NCI-H2196 treated with DMSO at 0.1 percent for 48 hours (cell line): ENCODE measurements at regions not wholly inside any gene's neighbourhood (a gene's known extent, or its start where the extent isn't known, plus 50 kb on each side); places are given as distances from the start of the nearest gene placed in this dataset.
"Not testable (repeated sequence)": the region's sequence is repeated elsewhere in the genome, so short reads cannot be mapped to it uniquely, and the experiment has no call there.

Experiments used
- DNase-seq: peaks from one replicate; lab custom pipeline; 2025; ENCODE audit not compliant: unreplicated experiment; lab: John Stamatoyannopoulos, UW

DNA sequence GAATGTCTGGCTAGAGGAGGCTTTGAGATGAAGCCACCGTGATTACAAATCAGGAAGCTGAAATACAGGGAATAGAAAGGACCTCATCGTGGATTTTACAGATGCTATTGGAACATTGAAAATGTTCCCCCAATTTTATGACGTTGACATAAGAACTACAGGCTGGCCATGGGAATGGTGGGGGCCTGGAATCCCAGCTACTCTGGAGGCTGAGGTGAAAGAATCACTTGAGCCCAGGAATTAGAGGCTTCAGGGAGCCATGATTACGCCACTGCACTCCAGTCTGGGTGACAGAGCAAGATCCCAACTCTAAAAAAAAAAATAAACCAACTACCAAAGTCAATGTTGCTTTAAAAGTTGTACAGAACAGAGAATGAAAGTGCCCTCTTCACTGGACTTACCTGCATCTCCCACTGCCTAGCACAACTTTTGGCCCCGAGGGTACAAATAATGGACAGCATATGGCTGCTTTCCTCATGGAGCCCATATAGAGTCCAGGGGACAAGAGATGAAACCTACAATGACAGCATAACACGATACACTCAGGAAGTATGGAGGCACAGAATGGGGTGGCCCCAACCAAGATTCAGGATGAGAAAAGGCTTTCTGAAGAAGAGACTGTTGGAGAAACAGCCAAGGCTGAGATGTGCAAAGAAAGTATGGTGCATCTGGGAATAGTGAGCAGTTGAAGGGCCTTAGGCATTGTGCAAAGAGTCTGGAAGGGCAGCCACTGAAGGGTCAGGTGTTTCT lies 254.8 kb downstream of the MYCN start:
- no peak for DNase-seq

DNA sequence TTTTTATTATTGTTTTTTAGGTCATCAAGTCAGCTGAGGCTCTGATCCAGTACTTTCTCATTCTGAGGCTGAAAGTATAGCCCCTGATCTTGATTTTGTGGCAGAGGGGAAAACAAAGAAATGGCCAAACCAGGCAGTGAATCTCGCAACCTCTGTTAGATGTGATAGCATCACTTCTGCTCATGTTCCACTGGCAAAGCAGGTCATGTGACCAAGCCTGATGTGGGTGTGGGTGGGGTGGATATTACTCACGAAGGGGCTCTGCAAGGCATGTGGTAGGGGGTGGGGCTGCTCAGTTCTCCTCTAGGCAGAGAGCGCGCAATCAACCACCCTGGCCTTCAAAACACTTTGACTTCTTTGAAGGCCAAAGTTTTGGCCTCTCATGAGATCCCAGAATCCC lies 254.2 kb downstream of the MYCN start:
- DNase-seq: no peak

DNA sequence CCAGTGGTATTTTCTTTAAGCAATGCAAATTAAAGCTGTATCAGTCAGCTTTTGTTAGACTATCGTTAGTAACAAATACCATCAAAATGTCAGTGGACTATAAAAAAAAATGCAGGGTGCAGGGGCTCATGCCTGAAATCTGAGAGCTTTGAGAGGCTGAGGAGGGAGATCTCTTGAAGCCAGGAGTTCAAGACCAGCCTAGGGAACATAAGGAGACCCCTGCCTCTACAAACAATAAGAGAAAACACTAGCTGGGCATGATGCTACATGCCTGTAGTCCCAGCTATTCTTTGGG lies 253.7 kb downstream of the MYCN start:
- DNase-seq: no peak

DNA sequence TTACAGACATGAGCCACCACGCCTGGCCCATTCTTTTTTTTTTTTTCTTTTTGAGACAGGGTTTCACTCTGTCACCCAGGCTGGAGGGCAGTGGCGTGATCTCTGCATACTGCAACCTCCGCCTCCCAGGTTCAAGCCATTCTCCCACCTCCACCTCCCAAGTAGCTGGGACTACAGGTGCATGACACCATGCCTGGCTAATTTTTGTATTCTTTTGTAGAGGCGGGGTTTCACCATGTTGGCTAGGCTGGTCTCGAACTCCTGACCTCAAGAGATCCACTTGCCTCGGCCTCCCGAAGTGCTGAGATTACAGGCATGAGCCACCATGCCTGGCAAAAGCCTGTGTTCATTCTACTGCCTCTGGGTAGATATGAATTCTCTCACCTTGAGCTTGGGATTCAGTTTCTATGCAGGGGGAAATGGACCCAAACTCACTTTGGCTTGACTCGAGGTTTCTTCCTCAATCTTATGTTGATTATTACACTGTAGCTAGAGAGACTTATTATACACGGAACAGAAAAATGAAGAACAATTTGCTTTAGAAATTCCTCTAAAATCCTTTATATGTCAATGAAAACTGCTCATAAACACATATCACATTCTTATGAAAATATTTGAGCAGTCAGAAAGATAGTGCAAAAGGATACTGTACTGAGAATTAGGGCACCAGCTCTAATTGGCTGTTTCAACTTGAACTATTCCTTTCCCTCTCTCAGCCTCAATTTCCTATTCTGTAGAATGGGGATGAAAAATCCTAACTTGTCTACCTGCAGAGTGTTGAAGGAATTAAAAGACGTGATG lies 252.3 kb downstream of the MYCN start:
- DNase-seq: no peak

DNA sequence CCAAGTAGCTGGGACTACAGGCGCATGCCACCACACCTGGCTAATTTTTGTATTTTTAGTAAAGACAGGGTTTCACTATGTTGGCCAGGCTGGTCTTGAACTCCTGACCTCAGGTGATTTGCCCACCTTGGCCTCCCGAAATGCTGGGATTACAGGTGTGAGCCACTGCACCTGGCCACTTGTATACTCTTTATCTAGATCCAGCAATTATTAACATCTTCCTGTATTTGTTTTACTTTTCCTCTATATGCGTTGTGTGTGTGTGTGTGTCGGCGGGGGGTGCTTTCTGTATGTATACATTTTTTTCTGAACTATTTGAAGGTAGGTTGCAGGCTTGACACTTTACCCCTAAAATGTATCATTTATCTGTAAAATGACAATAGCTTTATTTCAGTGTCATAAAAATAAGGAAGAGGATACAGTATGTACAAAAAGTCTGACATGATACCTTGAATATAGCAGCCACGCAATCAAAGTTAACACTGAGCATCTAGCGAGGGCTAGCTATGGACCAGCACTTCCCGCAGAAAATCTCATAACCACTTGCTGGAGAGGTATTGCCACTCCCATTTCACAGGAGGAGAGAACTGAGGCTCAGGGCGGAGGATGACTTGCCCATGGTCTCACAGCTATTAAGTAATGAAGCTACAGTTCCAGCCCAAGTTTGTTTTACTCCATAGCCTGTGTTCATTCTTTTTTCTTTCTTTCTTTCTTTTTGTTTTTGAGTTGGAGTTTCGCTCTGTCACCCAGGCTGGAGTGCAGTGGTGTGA lies 251.3 kb downstream of the MYCN start:
- no peak for DNase-seq

DNA sequence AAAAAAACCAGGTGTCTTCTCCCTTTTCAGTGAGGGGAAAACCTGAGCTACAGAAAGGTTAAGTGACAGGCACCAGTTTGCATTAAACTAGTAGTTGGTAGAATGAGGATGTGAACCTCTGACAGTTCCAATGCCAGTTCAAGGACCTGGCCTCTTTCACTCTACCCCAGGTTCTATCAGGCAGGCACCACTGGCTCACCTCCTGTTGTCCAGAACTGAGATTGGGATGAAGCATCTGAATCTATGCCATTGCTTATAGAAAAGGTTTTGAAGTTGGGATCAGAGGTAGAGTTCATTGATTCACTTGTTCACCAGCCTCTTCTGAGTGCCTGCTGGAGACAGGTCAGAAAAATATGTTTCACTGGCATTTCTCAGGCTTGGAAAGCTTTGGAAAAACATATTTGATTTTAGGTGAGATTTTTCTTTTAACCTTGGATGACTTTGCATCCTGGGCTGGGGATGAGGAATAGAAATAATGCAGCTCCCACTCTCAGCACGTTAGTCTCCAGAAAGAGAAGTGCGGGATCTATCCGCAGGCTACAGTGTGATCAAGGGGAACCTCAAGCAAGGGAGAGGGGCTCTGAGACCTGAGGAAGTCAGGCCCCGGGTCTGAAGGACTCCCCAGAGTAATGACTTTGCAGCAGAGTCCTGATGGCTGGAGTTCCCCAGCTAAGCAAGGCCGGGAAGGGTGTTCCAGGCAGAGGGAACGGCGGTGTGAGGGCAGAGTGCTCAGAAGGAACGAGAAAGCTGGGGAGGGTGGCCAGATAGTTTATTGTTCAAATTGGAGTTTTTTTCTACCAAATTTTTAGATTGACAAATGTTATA lies 250.3 kb downstream of the MYCN start:
- no peak for DNase-seq

DNA sequence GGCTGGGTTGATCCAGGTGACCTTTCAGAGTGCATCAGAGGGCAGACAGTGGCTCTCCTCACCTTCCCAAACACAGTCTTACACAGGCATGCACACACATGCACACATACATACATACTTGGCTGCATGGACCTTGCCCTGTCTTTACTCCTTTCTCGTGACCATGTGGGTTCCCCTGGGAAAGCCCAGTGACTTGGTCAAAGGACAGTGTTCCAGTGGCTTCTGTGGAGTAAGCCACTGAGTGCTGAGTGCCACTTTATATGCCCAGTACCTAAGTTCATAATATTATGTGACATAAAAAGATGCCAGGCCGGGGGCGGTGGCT lies 249.4 kb downstream of the MYCN start:
- no peak for DNase-seq

DNA sequence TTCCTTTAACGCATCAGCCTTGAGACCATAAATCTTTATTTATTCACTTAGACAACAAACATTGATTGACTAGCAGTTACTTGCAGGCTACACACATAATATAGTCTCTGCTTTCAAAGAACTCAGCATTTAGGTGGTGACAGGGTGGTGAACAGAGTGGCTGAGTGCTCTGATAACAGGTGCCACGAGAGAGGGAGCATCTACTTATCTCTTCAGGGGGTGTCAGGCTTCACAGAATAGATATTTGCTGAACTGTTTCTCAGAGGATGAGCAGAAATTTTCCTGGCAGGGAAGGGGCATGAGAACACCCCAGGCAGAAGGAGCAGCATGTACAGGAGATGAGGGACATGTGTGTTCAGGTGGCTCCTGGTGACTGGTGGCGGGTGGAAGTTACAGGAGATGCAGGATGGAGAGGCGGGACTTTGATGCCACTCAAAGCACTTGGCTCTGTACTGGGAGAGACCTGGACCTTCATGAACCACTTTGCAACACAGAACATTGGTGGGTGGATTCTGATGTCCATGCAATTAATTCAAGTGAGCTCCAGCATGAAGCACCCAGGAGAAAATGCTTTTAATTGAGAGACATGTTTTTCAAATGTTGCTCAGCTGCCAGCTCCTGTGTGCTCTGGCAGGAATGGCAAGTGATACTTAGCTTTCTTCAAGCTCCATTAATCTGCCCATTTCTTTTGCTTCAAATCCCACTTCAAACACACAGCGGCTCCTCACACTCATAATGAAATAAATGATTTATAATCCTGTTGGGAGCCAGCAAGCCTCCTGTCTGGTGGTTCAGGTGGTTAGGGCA lies 248.9 kb downstream of the MYCN start:
- DNase-seq: no peak

DNA sequence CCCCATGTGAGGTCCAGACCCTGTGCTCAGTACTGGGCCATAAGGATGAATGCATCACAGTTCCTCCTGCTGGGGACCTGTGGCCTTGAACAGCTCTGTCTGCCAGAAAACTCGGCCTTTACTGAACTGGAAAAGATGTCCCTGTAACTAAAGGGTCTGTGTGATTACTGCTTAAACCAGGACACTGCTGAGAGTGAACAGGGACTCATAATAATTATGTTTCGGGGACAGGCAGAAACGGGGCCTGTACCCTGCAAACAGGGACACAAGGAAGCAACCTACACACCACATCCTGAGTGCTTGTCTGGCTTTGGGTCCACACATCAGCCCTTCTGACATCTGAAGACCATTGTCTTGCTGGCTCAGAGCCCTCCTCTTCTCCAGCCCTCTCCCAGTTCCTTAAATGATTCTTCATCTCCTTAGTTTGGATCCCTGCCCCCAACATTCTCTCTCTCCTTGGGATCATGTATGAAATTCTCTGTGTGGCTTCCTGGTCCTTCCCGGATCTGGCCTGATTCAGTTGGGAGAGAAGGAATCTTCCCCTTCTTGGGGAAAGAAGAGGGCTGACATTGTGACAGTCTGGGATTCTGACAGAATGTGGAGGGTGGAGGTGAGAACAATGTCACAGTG lies 248.0 kb downstream of the MYCN start:
- DNase-seq: no peak

DNA sequence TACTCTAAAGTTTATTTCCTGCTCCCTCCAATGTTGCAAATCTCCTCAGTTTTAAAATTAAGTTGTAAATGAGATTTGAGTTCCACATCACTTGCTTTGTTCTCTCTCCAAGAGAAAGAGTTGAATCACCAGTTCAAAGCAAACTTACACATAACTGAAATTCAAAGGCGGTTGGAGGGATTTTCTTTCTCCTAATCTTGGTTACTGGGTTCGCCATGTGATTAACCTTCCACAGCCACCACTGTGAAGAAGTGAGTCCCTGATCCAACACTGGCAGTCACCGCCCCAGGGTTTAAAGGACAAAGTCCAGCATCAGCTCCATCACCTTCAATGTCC lies 247.1 kb downstream of the MYCN start:
- DNase-seq: no peak

DNA sequence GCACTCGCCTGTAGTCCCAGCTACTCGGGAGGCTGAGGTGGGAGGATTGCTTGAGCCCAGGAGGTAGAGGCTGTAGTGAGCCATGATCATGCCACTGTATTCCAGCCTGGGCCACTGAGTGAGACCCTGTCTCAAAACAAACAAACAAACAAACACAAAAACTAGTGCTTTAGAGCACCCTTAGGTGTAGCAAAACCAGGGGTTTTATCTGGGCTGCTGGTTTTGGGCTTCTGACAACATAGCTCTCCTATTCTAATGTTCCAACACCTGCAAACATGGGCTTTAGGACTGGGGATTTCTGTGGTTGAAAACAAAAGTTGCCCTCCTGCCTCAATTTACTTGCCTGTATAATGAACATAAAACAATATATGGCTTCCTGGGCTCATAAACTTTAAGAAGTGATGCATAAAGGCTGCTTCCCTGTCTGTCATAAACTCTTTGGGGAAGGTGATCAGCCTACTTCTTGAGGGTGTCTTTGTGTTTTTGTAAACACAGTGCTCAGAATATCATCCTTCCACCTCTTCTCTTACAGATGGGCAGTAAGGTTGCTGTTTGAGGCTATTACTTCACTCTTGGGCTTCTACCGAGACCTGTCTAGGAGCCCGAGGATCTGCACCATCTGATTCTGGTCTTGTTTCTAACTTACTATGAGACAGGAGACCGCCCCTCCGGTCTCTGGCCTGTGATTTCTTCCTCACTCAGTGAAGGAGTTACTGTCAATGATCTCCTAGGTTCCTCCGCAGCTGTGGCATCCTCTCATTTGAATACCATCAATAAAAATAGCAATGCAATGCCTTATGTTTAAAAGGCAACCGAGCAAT lies 246.5 kb downstream of the MYCN start:
- no peak for DNase-seq

DNA sequence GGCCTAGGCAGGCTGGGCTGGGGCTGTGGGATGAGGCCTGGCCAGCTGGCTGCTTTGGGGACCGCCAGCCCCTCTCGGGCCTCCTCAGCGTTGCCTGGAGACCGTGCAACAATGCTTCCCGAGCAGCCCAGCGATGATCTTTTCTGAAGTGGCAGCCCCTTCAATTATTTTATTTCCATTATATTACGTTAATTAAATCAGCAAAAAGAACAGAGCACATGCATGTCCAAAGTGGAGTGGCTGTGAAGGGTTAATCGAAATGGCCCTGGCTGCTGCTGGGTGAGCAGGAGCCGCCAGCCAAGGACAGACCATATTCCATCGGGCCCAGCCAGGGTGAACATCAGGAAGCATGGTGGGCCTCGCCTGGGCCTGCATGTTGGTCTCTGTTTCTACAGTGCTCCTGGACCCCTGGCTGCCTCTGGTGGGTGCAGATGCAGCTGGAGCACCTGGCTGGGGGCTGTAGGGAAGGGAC lies 245.5 kb downstream of the MYCN start:
- DNase-seq: no peak

DNA sequence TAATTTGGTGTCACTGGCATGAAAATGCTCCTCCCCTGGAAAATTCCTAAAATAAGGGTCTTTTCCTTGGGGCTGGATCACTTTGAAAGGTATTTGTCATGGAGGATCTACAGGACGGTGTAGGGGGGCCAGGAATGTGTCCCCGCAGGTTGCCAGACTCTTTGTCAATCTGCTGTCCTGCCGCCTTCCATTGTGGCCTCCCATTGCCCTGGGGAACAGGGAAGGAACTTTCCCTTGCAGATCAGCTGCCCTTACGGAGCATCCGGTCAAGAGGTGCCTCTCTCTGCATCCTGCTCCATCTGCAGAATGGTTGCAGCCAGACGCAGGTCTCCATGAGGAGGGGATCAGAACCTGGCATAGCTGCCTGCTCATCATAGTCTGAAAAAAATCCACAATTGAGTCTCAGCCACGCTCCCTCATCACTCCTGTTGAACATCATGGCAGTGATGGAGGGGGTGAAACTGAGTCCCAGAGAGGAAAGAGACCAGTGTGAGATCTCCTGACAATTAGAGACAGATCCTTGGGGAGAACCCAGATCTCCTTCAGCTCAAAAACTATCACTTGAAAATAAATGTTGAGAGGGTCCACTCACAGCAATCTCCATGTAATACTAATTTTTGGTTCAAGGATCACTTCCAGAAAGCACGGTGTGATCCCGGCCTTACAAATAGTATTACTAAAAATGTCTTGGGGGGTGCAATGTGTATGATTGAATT lies 244.8 kb downstream of the MYCN start:
- DNase-seq: no peak

DNA sequence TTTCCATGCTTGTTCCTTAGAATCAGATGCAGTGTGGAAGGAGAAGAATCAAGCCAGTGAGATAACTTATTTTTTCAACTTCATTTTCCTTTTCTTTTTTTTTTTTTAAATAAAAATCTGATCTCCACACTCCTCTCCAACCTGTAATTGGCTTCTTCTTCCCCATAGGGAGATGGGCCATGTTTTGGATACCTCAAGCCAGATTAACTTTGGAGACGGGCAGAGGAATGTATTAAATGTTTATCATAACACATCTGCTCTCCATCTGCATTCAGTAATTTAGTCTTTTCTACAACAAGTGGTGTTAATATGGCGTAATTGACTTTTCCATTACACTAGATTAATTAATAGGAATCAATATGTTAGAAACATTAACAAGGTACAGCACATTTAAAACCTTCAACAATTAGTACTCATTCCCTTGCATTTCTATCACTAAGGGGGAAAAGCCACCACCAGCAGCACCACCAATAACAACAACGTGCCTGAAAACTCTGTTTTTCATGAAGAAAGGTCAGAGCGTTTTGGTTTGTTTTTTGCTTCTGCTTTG lies 244.1 kb downstream of the MYCN start:
- DNase-seq: no peak

DNA sequence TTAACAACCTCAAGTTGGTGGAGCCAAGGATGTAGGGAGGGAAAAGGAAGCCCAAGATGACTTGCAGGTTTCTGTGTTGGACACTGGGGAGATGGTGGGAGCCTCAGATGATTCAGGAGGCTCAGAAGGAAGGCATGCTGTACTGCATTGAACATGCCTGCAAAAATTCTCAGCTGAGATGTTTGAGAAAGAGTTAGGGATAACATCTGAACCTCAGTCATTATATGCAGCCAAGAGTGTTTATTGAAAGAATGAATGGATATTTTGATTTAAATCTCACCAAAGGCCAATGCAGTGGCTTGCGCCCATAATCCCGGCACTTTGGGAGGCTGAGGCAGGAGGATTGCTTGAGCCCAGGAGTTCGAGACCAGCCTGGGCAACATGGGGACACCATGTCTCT lies 243.0 kb downstream of the MYCN start:
- DNase-seq: no peak

DNA sequence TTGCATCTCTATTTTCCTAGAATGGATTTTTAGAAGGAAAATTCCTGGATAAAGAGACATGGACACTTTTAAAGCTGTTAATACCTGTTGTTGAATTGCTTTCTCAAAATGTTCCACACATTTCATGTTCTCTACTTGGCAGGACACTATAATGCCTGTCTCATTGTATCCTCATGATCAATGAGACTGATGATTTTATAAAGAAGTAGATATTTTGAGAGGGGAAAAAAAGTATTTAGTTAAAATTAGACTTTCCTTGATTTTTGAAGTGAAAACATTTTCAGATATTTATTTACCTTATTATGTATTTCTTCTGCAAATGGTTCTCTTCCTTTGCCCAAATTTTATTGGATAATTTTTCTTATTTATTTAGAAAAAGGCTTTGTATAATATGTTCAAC lies 242.5 kb downstream of the MYCN start:
- no peak for DNase-seq

DNA sequence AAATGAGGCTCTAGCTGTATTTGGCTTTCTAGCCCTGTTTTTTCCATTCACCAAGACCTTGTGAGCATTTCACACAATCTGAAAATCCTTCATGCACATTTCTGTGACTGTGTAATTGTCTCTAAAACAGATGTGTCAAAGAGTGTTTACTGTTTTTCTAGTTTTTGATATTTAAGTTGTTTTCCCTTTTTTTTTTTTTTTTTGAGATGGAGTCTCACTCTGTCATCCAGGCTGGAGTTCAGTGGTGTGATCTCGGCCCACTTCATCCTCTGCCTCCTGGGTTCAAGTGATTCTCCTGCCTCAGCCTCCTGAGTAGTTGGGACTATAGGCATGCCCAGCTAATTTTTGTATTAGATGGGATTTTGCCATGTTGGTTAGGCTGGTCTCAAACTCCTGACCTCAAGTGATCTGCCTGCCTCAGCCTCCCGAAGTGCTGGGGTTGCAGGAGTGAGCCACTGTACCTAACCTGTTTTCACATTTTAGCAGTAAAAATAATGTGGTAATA lies 242.0 kb downstream of the MYCN start:
- DNase-seq: not testable (repeated sequence)

DNA sequence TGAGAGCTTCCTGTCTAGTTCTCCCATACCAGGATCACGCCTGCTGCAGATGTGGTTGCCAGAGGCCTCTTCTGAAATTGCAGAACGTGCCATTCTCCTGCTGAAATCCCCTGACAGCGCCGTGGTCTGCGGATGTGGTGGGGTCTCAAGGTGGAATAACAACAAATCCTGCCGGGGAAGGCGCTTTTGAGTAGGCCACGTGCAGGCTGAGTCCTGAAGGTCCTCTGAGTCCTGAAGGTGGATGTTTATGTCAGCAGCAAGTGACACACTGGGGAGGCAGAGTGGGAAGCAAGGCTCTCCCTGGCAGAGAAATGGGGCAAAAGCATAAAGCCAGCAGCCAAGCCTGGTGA lies 241.4 kb downstream of the MYCN start:
- no peak for DNase-seq
